Pulmonary artery endothelial cell (primary cell): ENCODE measurements at regions not wholly inside any gene's neighbourhood (a gene's known extent, or its start where the extent isn't known, plus 50 kb on each side); places are given as distances from the start of the nearest gene placed in this dataset.

ENCODE experiments used
- DNase-seq: peaks from one replicate; pipeline ENCODE4 v3.0.0-alpha.2; 2011; ENCODE audit warnings: low read depth, low spot score

GRCh38 chr2:192246297-192246696 is 51.6 kb upstream of the TMEFF2 start:
- DNase-seq: no peak

GRCh38 chr2:192245329-192245728 is 50.6 kb upstream of the TMEFF2 start:
- DNase-seq: no peak
